Endothelial cell of umbilical vein (primary cell): ENCODE measurements at regions not wholly inside any gene's neighbourhood (a gene's known extent, or its start where the extent isn't known, plus 50 kb on each side); places are given as distances from the start of the nearest gene placed in this dataset.

Experiments
- BruUV-seq: library from RNA; stranded (reverse); fragments of 400-500 nt; replicated peaks from 2 replicates; lab custom pipeline; 2021; lab: Mats Ljungman, UMichigan
- CTCF ChIA-PET: fragments of 300-600, 350-600 bp; sonication (Branson Sonifier 250); formaldehyde crosslinking; loops from one replicate; lab custom pipeline; 2021; ENCODE audit warnings: antibody characterized with exemption, inconsistent platforms; lab: Charles Lee
- POLR2A ChIA-PET: fragments of 300-600, 350-600 bp; sonication (Branson Sonifier 250); formaldehyde crosslinking; loops from one replicate; lab custom pipeline; 2021; ENCODE audit warnings: antibody characterized with exemption, inconsistent platforms; lab: Charles Lee
- DNase-seq: peaks from one replicate; pipeline ENCODE4 v3.0.0-alpha.2; 2011; ENCODE audit warnings: low read depth, low spot score
- FAIRE-seq: peaks from 2 replicates; lab custom pipeline; 2011; peaks lifted over from hg19 to GRCh38; lab: Jason Lieb, UNC
- H2AFZ ChIP-seq: 2 replicates; pipeline ENCODE4 v1.6.0; 2012; ENCODE audit warnings: low read depth, low read length, control low read depth, inconsistent platforms
- H3K27ac ChIP-seq: 2 replicates; pipeline ENCODE4 v1.5.1; 2011; ENCODE audit warnings: low read depth, mild to moderate bottlenecking, control low read depth, low read length, moderate library complexity; ENCODE audit not compliant: insufficient read depth
- H3K27me3 ChIP-seq, 2 experiments: 2 replicates each; pipeline versions ENCODE4 v1.6.0 to v1.6.1; 2011; ENCODE audit warnings: low read length in 2 of 2, mixed read lengths in 1 of 2; ENCODE audit not compliant: control insufficient read depth in 2 of 2, insufficient read depth in 2 of 2
- H3K36me3 ChIP-seq, 2 experiments: 2 replicates in 1 of 2; 3 replicates in 1 of 2; pipeline ENCODE4 v1.5.1; 2011; ENCODE audit warnings: low read length in 2 of 2, mild to moderate bottlenecking in 1 of 2, moderate library complexity in 1 of 2; ENCODE audit not compliant: control insufficient read depth in 2 of 2, insufficient read depth in 2 of 2; ENCODE audit errors: extremely low read depth in 1 of 2
- H3K4me1 ChIP-seq: 3 replicates; pipeline ENCODE4 v1.5.1; 2011; ENCODE audit warnings: mild to moderate bottlenecking, low read length; ENCODE audit not compliant: control insufficient read depth, insufficient read depth; ENCODE audit errors: extremely low read depth
- H3K4me2 ChIP-seq: 2 replicates; pipeline ENCODE4 v1.6.1; 2011; ENCODE audit warnings: low read length, control low read depth, mixed read lengths; ENCODE audit not compliant: insufficient read depth
- H3K4me3 ChIP-seq, 3 experiments: fragments of 200-600 bp in 1 of 3; sonication (generic), shearing (Covaris generic) in 1 of 3; replicated peaks in 1 of 3; 2 replicates each; pipeline ENCODE4 v1.5.1; 2011 to 2016; ENCODE audit warnings: control low read depth in 3 of 3, low read length in 3 of 3, mild to moderate bottlenecking in 2 of 3, inconsistent platforms in 1 of 3, low read depth in 1 of 3, moderate library complexity in 1 of 3; ENCODE audit not compliant: insufficient read depth in 1 of 3
- H3K79me2 ChIP-seq: 2 replicates; pipeline ENCODE4 v1.6.0; 2012; ENCODE audit warnings: low read length, inconsistent platforms; ENCODE audit not compliant: control insufficient read depth, insufficient read depth
- H3K9ac ChIP-seq: replicated peaks from 2 replicates; pipeline ENCODE3; 2011; ENCODE audit warnings: low read length, control low read depth; ENCODE audit not compliant: insufficient read depth; ENCODE audit errors: extremely low read depth
- H3K9me1 ChIP-seq: replicated peaks from 3 replicates; pipeline ENCODE4 v1.6.0; 2011; ENCODE audit warnings: mild to moderate bottlenecking, low read length; ENCODE audit not compliant: control insufficient read depth, insufficient read depth; ENCODE audit errors: extremely low read depth
- H3K9me3 ChIP-seq: replicated peaks from 2 replicates; pipeline ENCODE4 v1.5.1; 2012; ENCODE audit warnings: low read length, inconsistent platforms; ENCODE audit not compliant: control insufficient read depth, insufficient read depth
- H4K20me1 ChIP-seq: replicated peaks from 2 replicates; pipeline ENCODE3; 2011; ENCODE audit warnings: mild to moderate bottlenecking, low read length; ENCODE audit not compliant: control insufficient read depth, insufficient read depth; ENCODE audit errors: extremely low read depth
- EZH2 ChIP-seq: IDR thresholded peaks from 2 replicates; pipeline ENCODE4 v1.6.1; 2012; ENCODE audit warnings: borderline replicate concordance, low read depth, mild to moderate bottlenecking, moderate library complexity, low read length, inconsistent platforms; ENCODE audit not compliant: severe bottlenecking
- FOS ChIP-seq: IDR thresholded peaks from 2 replicates; pipeline ENCODE4 v1.6.1; 2011; ENCODE audit warnings: mild to moderate bottlenecking, low read length, moderate library complexity, borderline replicate concordance; ENCODE audit not compliant: insufficient read depth
- GATA2 ChIP-seq: IDR thresholded peaks from 2 replicates; pipeline ENCODE4 v1.7.0; 2011; ENCODE audit warnings: low read depth, mild to moderate bottlenecking, moderate library complexity, mixed read lengths, low read length; ENCODE audit not compliant: insufficient read length, insufficient read depth
- JUN ChIP-seq: IDR thresholded peaks from 2 replicates; pipeline ENCODE4 v1.6.1; 2011; ENCODE audit warnings: borderline replicate concordance, low read depth; ENCODE audit not compliant: insufficient read length, insufficient read depth
- MYC ChIP-seq: IDR thresholded peaks from one replicate; pipeline ENCODE4 v1.6.1; 2011; ENCODE audit warnings: mild to moderate bottlenecking, low read depth, low read length
- POLR2A ChIP-seq: IDR thresholded peaks from 2 replicates; pipeline ENCODE4 v1.6.1; 2012; ENCODE audit warnings: low read depth, mild to moderate bottlenecking, control low read depth, low read length
- POLR2AphosphoS5 ChIP-seq: IDR thresholded peaks from 2 replicates; pipeline ENCODE4 v1.6.1; 2012; ENCODE audit warnings: low read depth, mild to moderate bottlenecking, control low read depth, low read length, moderate library complexity; ENCODE audit not compliant: insufficient read depth
- dilution Hi-C: fragments of 300-500 bp; cut with MboI; formaldehyde crosslinking; loops from one replicate; pipeline ENCODE4 v1.15.0; 2019; ENCODE audit warnings: low sequenced_read_pairs; ENCODE audit not compliant: extremely low pct_ligation_motif_present
- intact Hi-C: fragments of 100-400 bp; cut with micrococcal nuclease; formaldehyde crosslinking; loops from one replicate; pipeline ENCODE4 v1.10.0; 2022
- TF ChIP-seq, protein P1 (sequence below), 2 donors: IDR thresholded peaks; 1 replicate in 1 of 2; 2 replicates in 1 of 2; pipeline ENCODE4 v1.5.1; 2011; ENCODE audit warnings: low read length in 2 of 2, mild to moderate bottlenecking in 2 of 2, moderate library complexity in 2 of 2, control low read depth in 1 of 2, inconsistent platforms in 1 of 2, low read depth in 1 of 2; ENCODE audit not compliant: insufficient read depth in 1 of 2; ENCODE audit errors: extremely low read depth in 1 of 2
- TF ChIP-seq, protein P2 (sequence below): IDR thresholded peaks from 2 replicates; pipeline ENCODE4 v1.6.1; 2011; ENCODE audit not compliant: insufficient read depth, insufficient read length

DNA sequence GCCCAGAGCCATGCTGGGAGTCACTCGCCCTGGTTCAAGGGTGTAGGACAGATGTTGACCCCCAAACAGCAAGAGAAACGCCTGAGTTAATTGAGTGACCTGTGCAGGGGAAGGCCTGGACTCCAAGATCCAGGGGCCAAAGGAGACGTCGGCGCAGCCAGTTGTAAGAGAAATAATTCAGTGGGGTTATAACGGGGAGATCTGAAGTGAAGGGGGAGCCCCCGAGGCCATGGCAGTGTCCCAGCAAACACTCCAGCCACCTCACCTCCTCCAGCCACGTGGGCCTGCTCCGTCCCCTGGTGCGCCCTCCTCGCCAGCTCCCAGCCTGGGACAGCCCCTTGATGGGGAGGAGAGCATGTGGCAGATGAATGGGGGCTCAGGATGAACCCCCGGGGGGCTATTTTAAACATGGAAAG, 130.7 kb upstream of the GPC1 start:
- Histone ChIP-seq H3K9me3 (no peaks in the 10 kb centered on the region), H3K4me3 (no peak overlapping the region), H2AFZ (no peak overlapping the region), H3K79me2 (no peaks in the 10 kb centered on the region), H3K4me2 (no peak overlapping the region), H3K9ac (no peak overlapping the region), H3K9me1 (no peaks in the 10 kb centered on the region), H3K27me3 (no peaks in the 10 kb centered on the region), H3K27ac (no peak overlapping the region), H3K36me3 (no peaks in the 10 kb centered on the region), H4K20me1 (no peaks in the 10 kb centered on the region), H3K4me1 (no peaks in the 10 kb centered on the region)
- no peak for FAIRE-seq
- no TSS peak for BruUV-seq
- ChIA-PET CTCF (no interaction called here), POLR2A (no interaction called here)
- no peak for DNase-seq
- dilution Hi-C loops (no loop called here), intact Hi-C loops (loop anchor here (1.0 kb wide), 1 partner anchor 38 kb away; no protein-coding TSS in a partner anchor)
- TF ChIP-seq, protein P1, sequence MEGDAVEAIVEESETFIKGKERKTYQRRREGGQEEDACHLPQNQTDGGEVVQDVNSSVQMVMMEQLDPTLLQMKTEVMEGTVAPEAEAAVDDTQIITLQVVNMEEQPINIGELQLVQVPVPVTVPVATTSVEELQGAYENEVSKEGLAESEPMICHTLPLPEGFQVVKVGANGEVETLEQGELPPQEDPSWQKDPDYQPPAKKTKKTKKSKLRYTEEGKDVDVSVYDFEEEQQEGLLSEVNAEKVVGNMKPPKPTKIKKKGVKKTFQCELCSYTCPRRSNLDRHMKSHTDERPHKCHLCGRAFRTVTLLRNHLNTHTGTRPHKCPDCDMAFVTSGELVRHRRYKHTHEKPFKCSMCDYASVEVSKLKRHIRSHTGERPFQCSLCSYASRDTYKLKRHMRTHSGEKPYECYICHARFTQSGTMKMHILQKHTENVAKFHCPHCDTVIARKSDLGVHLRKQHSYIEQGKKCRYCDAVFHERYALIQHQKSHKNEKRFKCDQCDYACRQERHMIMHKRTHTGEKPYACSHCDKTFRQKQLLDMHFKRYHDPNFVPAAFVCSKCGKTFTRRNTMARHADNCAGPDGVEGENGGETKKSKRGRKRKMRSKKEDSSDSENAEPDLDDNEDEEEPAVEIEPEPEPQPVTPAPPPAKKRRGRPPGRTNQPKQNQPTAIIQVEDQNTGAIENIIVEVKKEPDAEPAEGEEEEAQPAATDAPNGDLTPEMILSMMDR (IDR thresholded peaks at IDR 0.05; ENCODE audit: extremely low read depth in 1 of 2, insufficient read depth in 1 of 2, low read depth in 1 of 2, low read length in 2 of 2) = no peak
- TF ChIP-seq JUN = no peak
- no peak for TF ChIP-seq POLR2A
- TF ChIP-seq MYC = no peak
- TF ChIP-seq POLR2AphosphoS5 = no peak
- no peak for TF ChIP-seq FOS
- TF ChIP-seq, protein P2, sequence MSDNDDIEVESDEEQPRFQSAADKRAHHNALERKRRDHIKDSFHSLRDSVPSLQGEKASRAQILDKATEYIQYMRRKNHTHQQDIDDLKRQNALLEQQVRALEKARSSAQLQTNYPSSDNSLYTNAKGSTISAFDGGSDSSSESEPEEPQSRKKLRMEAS = no peak
- TF ChIP-seq GATA2 = no peak
- TF ChIP-seq EZH2 = no peak
